ENCODE measurements at regions not wholly inside any gene's neighbourhood (a gene's known extent, or its start where the extent isn't known, plus 50 kb on each side); places are given as distances from the start of the nearest gene placed in this dataset.
"Not testable (repeated sequence)": the region's sequence is repeated elsewhere in the genome, so short reads cannot be mapped to it uniquely, and the experiment has no call there.

- TF ChIP-seq, protein P1, sequence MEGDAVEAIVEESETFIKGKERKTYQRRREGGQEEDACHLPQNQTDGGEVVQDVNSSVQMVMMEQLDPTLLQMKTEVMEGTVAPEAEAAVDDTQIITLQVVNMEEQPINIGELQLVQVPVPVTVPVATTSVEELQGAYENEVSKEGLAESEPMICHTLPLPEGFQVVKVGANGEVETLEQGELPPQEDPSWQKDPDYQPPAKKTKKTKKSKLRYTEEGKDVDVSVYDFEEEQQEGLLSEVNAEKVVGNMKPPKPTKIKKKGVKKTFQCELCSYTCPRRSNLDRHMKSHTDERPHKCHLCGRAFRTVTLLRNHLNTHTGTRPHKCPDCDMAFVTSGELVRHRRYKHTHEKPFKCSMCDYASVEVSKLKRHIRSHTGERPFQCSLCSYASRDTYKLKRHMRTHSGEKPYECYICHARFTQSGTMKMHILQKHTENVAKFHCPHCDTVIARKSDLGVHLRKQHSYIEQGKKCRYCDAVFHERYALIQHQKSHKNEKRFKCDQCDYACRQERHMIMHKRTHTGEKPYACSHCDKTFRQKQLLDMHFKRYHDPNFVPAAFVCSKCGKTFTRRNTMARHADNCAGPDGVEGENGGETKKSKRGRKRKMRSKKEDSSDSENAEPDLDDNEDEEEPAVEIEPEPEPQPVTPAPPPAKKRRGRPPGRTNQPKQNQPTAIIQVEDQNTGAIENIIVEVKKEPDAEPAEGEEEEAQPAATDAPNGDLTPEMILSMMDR (conservative IDR thresholded peaks at IDR 0.05) = no peak
- CTCF ChIA-PET = no interaction called here
- H3K9me3 ChIP-seq (ENCODE audit: insufficient read depth, low read depth) = no peaks in the 10 kb centered on the region
- H3K4me1 ChIP-seq (replicated peaks; ENCODE audit: insufficient read depth) = no peaks in the 10 kb centered on the region
- H3K4me3 ChIP-seq = no peak overlapping the region
- H3K36me3 ChIP-seq (ENCODE audit: low read depth) = no peaks in the 10 kb centered on the region
- BruUV-seq (replicated peaks) = no TSS peak
- H3F3A ChIP-seq (ENCODE audit: insufficient read depth, low read depth) = no peaks in the 10 kb centered on the region
- intact Hi-C loops (cut with micrococcal nuclease; ENCODE audit: unreplicated experiment) = no loop called here
- no peaks in the 10 kb centered on the region for H4K20me1 ChIP-seq (ENCODE audit: insufficient read depth)
- POLR2A ChIA-PET (ENCODE audit: unreplicated experiment) = no interaction called here
- no peak overlapping the region for H2AFZ ChIP-seq
- H3K4me2 ChIP-seq = no peak overlapping the region
- no peaks in the 10 kb centered on the region for H3K79me2 ChIP-seq (ENCODE audit: low read depth)
- no peak overlapping the region for H3K27ac ChIP-seq
- no peaks in the 10 kb centered on the region for H3K9me2 ChIP-seq (ENCODE audit: insufficient read depth)
- no peaks in the 10 kb centered on the region for H3K27me3 ChIP-seq (ENCODE audit: insufficient read depth, low read depth)
- DNase-seq = no peak
Observed at GRCh38 chr7:49613759-49614158, 159.7 kb upstream of the VWC2 start.

DNA sequence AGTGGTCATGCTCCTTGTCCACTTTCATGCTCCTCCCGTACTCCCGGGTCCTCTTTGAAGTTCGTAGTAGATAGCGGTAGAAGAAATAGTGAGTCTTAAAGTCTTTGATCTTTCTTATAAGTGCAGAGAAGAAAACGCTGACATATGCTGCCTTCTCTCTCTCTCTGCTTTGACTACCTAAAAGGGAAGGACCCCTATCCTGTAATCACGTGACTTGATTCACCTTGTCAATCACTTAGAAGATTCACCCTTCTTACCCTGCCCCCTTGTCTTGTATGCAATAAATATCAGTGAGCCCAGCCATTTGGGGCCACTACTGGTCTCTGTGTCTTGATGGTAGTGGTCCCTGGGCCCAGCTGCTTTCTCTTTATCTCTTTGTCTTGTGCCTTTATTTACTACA, 158.5 kb upstream of the VWC2 start:
- H3K4me3 ChIP-seq; H3F3A ChIP-seq (ENCODE audit: insufficient read depth, low read depth); H3K36me3 ChIP-seq (ENCODE audit: low read depth); POLR2A ChIA-PET (ENCODE audit: unreplicated experiment); intact Hi-C loops (cut with micrococcal nuclease; ENCODE audit: unreplicated experiment); H3K27ac ChIP-seq; BruUV-seq (replicated peaks); H3K9me2 ChIP-seq (ENCODE audit: insufficient read depth); CTCF ChIA-PET; H3K4me2 ChIP-seq; H3K4me1 ChIP-seq (replicated peaks; ENCODE audit: insufficient read depth); H3K79me2 ChIP-seq (ENCODE audit: low read depth); H3K27me3 ChIP-seq (ENCODE audit: insufficient read depth, low read depth); H2AFZ ChIP-seq; H3K9me3 ChIP-seq (ENCODE audit: insufficient read depth, low read depth); H4K20me1 ChIP-seq (ENCODE audit: insufficient read depth); DNase-seq: not testable (repeated sequence)

DNA sequence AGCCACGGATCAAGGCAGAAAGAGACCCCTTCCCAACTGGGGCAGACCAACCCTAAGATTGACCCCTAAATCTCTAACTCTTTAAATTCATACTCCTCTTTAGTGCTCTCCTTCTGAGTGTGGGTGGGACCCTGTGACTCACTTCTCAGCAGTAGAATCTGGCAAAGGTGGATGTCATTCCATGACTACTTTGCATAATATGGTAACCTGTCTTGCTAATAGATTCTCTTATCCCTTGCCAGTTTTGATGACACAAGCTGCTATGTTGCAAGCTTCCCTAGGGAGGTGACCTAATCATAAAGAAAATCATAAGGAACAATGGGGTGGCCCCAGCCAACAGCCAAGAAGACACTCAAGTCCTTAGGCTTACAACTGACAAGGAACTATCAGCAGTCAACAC, 155.4 kb upstream of the VWC2 start:
- CTCF ChIA-PET = no interaction called here
- POLR2A ChIA-PET (ENCODE audit: unreplicated experiment) = no interaction called here
- Histone ChIP-seq H3K9me3 (ENCODE audit: insufficient read depth, low read depth) (no peaks in the 10 kb centered on the region), H3K27ac (no peak overlapping the region), H3F3A (ENCODE audit: insufficient read depth, low read depth) (no peaks in the 10 kb centered on the region), H3K36me3 (ENCODE audit: low read depth) (no peaks in the 10 kb centered on the region), H2AFZ (no peak overlapping the region), H3K79me2 (ENCODE audit: low read depth) (no peaks in the 10 kb centered on the region), H4K20me1 (ENCODE audit: insufficient read depth) (no peaks in the 10 kb centered on the region), H3K27me3 (ENCODE audit: insufficient read depth, low read depth) (no peaks in the 10 kb centered on the region), H3K4me2 (no peak overlapping the region), H3K4me1 (replicated peaks; ENCODE audit: insufficient read depth) (no peaks in the 10 kb centered on the region), H3K9me2 (ENCODE audit: insufficient read depth) (no peaks in the 10 kb centered on the region), H3K4me3 (no peak overlapping the region)
- BruUV-seq (replicated peaks) = no TSS peak
- no peak for DNase-seq
- TF ChIP-seq EZH2 (IDR thresholded peaks at IDR 0.05; ENCODE audit: low read depth) = no peak
- TF ChIP-seq, protein P1 (conservative IDR thresholded peaks at IDR 0.05) = no peak
- intact Hi-C loops (cut with micrococcal nuclease; ENCODE audit: unreplicated experiment) = no loop called here

GRCh38 chr7:49623943-49624342, 149.5 kb upstream of the VWC2 start:
- ChIA-PET POLR2A (ENCODE audit: unreplicated experiment) (no interaction called here), CTCF (no interaction called here)
- no peak overlapping the region for H3K4me2 ChIP-seq
- H3K9me2 ChIP-seq (ENCODE audit: insufficient read depth) = no peaks in the 10 kb centered on the region
- H3K9me3 ChIP-seq (ENCODE audit: insufficient read depth, low read depth) = no peaks in the 10 kb centered on the region
- no peak overlapping the region for H2AFZ ChIP-seq
- no peaks in the 10 kb centered on the region for H3K27me3 ChIP-seq (ENCODE audit: insufficient read depth, low read depth)
- TF ChIP-seq, protein P1 (conservative IDR thresholded peaks at IDR 0.05) = no peak
- TF ChIP-seq EZH2 (IDR thresholded peaks at IDR 0.05; ENCODE audit: low read depth) = no peak
- intact Hi-C loops (cut with micrococcal nuclease; ENCODE audit: unreplicated experiment) = no loop called here
- no peak for DNase-seq
- no peak overlapping the region for H3K27ac ChIP-seq
- no peaks in the 10 kb centered on the region for H3K79me2 ChIP-seq (ENCODE audit: low read depth)
- no TSS peak for BruUV-seq (replicated peaks)
- no peaks in the 10 kb centered on the region for H4K20me1 ChIP-seq (ENCODE audit: insufficient read depth)
- no peaks in the 10 kb centered on the region for H3K4me1 ChIP-seq (replicated peaks; ENCODE audit: insufficient read depth)
- no peak overlapping the region for H3K4me3 ChIP-seq
- no peaks in the 10 kb centered on the region for H3F3A ChIP-seq (ENCODE audit: insufficient read depth, low read depth)
- no peaks in the 10 kb centered on the region for H3K36me3 ChIP-seq (ENCODE audit: low read depth)

All from PC-9 (cell line).